GM23248 (cell line): ENCODE measurements at regions not wholly inside any gene's neighbourhood (a gene's known extent, or its start where the extent isn't known, plus 50 kb on each side); places are given as distances from the start of the nearest gene placed in this dataset.

Source experiments
- EZH2 ChIP-seq: fragments of 200-600 bp; sonication (generic); IDR thresholded peaks from 2 replicates; pipeline ENCODE4 v1.6.1; 2018; ENCODE audit warnings: antibody characterized with exemption, mild to moderate bottlenecking; ENCODE audit not compliant: insufficient read depth, poor library complexity, severe bottlenecking
- EZH2phosphoT487 ChIP-seq: fragments of 200-600 bp; sonication (generic); IDR thresholded peaks from 2 replicates; pipeline ENCODE4 v1.6.1; 2018; ENCODE audit warnings: antibody characterized with exemption, moderate library complexity, mild to moderate bottlenecking, low read depth; ENCODE audit not compliant: insufficient read depth

DNA sequence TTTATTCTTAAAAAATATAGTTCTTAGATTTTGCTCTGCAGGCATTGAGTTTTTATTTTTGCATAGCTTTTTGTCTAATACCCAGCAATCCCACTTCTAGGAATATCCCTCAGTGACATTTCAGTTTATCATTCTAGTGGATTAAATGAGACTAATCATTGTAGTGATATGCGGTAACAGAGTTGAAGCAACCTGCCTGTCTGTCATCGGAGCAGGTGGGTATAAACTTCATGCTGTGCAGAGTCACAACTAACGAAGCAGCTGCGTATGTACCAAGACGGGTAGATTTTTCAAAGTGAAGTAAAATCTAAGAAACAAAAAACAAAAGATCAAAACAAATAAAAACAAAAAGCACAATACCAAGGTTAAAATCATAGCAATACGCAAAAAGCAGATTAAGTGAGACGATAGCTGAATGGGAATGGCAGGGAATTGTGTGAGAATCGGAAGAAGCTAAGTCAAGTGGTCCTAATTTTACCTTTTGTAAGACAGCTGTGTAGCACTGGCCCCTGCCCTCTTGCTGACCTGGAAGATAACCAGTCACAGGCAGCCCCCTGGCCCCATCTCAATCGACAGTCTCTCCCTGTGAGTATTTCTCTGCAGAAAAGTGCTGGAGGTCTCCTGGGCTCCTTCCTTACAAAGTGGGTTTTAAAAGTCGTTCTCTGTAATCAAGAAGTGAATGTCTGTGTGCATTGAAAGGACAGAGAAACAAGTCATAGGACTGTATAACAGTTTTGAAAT lies 169.2 kb downstream of the OR2B2 start:
- TF ChIP-seq EZH2phosphoT487 (no peak), EZH2 (no peak)
